GM19025 (cell line): ENCODE measurements at regions not wholly inside any gene's neighbourhood (a gene's known extent, or its start where the extent isn't known, plus 50 kb on each side); places are given as distances from the start of the nearest gene placed in this dataset.
"Not testable (repeated sequence)": the region's sequence is repeated elsewhere in the genome, so short reads cannot be mapped to it uniquely, and the experiment has no call there.

ENCODE experiments used
- ATAC-seq: cut with Tn5 transposase; IDR thresholded peaks from one replicate; pipeline ENCODE4 v1.9.1; 2021; ENCODE audit warnings: mild to moderate bottlenecking, low read depth, moderate library complexity; ENCODE audit not compliant: unreplicated experiment

DNA sequence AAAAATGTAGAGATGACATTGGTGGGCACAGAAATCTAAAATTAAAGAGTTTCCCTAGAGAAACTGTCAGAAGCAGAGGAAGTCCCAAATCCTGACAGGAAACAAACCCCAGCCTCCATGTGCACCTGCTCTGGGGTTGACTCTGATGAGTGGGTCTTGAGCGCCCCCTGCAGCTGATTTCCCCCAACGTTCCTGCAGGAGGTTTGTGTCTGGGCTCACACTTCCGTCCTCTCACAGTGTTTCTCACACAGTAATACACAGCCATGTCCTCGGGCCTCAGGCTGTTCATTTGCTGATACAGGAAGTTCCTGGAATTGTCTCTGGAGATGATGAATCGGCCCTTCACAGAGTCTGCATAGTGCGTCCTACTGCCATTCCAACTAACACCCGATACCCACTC, 670.1 kb downstream of the TMEM121 start:
- ATAC-seq = not testable (repeated sequence)

DNA sequence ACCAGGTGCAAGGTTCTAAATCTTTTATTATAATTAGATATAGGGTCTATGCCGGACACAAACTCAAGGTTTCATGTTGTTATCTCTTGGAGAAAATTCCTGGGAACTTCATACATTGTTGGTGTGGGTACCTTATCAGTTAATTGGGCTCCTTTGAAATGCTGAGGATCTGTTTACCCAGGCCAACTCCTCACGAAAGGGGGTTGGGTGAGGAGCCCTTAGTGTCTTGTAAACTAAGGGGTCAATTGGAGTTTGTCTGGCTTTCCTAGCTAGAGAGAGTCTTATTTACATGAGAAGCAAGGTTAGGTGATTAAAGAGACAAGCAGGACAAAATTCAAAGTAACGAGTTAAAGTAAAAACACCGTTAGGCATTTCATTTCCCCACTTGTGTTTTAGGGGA, 670.9 kb downstream of the TMEM121 start:
- ATAC-seq = not testable (repeated sequence)

DNA sequence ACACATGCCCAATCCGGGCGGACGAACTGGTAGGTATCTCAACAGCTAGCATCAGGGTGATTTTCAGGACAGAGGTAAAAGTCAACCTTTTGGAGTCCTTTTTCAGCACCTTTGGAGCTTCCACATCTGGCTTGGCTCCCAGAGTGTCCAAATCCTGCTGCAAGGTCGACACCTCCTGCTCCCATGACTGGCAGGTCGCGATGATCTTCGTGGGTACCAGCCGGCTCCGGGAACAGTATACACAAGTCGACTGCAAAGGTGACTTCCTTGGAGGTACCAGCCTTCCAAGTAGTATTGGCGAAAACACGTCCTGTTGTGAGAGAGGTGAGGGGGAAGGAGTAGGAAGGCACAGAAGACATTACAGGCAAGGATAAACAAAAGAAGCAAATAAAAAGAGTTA, 672.7 kb downstream of the TMEM121 start:
- no peak for ATAC-seq

DNA sequence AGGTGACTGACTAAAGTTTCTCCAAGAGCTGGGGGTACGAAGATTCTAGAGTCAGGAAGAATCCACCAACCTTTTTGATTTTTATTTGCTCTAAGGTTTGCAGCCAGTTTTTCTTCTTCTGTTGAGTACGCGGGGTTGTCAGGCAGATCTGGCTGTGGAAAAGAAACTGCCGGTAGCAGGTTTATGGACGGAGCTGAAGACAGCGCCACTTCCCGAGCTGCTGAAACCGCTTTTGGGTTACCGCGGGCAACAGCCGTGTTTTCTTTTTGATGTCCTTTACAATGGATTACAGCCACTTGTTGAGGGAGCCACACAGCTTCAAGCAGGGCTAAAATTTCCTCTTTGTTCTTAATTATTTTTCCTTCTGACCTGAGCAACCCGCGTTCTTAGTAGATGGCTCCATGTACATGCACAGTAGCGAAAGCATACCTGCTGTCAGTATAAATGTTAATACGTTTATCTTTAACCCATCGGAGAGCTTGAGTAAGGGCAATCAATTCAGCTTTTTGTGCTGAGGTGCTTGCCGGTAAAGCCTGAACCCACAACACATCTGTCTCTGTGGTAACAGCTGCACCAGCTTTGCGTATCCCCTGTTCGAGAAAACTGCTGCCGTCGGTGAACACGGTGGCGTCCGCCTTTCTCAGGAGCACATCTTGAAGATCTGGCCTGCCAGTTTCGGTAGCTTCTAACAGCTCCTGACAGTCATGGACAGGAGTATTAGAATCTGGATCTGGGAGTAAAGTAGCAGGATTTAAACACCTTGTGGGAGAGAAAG, 674.3 kb downstream of the TMEM121 start:
- ATAC-seq = no peak

DNA sequence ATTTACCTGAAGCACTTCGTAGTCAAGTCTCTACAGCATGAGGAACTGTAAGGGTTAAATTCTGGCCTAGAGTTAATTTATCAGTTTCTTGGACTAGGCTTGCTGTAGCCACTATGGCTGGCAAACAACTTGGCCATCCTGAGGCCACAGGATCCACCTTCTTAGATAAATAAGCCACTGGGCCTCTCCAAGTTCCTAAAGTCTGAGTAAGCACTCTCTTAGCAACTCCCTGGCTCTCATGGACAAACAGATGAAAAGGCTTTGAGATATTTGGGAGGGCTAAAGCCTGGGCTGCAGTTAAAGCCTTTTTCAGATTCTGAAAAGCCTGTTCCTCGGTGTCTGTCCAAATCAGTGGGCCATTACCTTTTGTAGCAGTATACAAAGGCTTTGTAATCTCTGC, 675.0 kb downstream of the TMEM121 start:
- ATAC-seq = no peak

- no peak for ATAC-seq
Observed at GRCh38 chr14:106203438-106203837, 677.1 kb downstream of the TMEM121 start.

DNA sequence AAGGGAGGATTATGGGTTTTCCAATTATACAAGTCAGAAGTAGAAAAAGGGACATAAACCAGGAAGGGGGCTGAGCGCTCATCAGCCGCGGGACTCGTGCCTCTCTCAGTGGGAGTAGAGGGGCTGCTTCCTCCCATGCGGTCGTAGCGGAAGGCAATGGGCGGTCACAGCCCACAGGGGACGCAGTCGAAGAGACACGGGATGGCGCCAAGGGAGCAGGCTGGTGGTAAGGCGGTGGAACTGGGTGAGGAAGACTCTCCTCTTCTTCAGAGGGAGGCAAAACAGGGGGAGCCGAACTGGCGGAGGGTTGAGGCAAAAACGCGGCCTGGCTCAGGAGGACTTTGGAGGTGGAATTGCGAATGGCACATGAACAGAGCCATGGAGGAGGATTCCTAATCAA, 677.7 kb downstream of the TMEM121 start:
- ATAC-seq = no peak

DNA sequence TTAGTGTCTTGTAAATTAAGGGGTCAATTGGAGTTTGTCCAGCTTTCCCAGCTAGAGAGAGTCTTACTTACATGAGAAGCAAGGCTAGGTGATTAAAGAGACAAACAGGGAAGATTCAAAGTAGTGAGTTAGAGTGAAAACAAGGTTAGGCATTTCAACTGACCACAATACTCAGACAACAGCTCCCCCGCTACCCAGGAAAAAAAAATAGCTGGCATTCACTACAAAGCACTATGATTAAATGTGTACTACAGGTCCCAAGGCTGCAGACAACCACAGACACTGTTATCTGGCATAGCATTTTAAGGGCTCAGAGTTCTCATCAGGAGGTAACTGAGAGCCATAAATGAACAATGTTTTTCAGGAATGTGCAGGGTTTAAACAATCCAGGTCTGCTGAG, 680.9 kb downstream of the TMEM121 start:
- no peak for ATAC-seq

GRCh38 chr14:106208794-106209193, 682.4 kb downstream of the TMEM121 start:
- ATAC-seq = no peak

- no peak for ATAC-seq
Observed at GRCh38 chr14:106209755-106210154, 683.4 kb downstream of the TMEM121 start.

- no peak for ATAC-seq
Observed at GRCh38 chr14:106210650-106211049, 684.3 kb downstream of the TMEM121 start.

DNA sequence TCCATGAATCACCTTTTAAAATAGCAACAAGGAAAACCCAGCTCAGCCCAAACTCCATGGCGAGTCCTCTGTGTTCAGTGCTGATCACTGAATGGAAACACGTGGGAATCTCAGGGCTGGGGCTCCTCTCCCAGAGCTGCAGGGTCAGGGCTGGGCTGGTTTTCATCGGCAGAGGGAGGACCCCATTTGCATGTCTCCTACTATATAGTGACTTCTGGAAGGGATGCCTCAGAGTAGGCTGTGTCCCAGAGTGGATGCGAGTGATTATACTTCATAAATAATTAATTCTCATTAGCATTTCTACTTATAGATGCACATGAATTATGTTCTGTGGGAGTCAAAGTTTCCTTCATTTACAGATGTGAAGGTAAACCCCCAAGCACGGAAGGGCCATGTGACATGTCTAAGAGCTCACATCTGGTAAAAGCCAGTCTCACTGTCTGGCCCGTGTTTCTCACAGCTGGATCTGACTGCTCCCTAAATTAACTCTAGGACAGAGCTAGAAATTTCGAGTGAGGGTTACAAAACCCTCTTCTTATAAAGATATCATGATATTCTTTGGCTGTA, 685.0 kb downstream of the TMEM121 start:
- no peak for ATAC-seq

GRCh38 chr14:106215229-106215628, 688.8 kb downstream of the TMEM121 start:
- no peak for ATAC-seq

DNA sequence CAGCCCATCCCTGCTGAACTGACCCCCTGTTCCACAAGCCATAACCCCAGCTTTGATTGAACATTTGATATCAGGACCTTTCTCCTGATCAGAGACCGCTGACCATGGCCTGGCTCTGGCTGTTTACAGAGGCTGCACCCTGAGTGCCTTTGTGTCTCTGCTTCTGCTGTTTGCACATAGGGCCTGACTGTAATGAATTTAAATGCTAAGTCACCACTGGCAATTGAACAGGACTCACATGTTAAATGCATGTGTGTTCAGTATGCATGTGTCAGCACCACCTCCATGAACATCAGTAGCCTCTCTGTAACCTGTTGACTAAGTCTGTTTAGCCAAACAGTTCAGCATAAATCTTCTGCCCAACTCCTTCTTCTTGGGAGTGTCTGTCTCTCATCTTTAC, 690.3 kb downstream of the TMEM121 start:
- no peak for ATAC-seq

DNA sequence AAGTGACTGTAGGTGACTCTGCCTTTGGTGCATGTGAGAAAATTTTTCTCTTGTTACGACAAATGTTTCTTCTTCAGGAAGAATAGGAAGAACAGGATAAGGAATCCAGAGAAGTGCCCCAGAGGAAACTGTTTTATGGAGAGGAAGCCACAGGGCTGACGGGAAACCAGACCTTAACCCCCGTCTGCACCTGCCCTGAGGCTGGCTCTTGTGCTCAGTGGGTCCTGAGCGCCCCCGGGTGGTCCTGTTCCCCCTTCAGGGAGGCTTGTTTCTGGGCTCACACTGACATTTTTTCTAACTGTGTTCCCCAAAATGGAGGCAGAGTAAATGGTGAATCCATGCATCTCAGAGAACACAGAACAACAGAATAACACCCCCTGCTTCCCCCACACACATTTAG, 691.8 kb downstream of the TMEM121 start:
- no peak for ATAC-seq

DNA sequence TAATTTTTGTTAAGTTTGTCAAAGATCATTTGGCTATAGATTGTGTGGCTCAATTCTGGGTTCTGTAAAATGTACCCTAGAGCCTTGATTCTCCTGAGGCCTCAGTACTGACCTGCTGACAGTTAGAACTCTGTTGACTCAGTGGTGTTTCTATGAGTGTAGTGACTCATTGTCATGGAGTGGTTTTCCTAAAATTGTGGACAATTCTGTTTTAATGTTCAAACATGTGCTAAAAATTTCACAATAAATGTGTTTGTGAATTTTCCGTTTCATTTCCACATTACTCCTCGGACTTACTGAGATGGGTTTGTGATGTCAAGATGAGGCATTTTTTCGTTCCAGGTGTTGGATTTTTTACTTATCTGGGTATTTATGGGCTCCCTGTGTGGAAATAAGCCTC, 695.9 kb downstream of the TMEM121 start:
- no peak for ATAC-seq

GRCh38 chr14:106222731-106223130, 696.3 kb downstream of the TMEM121 start:
- ATAC-seq = no peak

GRCh38 chr14:106227793-106228192, 701.4 kb downstream of the TMEM121 start:
- ATAC-seq = no peak

DNA sequence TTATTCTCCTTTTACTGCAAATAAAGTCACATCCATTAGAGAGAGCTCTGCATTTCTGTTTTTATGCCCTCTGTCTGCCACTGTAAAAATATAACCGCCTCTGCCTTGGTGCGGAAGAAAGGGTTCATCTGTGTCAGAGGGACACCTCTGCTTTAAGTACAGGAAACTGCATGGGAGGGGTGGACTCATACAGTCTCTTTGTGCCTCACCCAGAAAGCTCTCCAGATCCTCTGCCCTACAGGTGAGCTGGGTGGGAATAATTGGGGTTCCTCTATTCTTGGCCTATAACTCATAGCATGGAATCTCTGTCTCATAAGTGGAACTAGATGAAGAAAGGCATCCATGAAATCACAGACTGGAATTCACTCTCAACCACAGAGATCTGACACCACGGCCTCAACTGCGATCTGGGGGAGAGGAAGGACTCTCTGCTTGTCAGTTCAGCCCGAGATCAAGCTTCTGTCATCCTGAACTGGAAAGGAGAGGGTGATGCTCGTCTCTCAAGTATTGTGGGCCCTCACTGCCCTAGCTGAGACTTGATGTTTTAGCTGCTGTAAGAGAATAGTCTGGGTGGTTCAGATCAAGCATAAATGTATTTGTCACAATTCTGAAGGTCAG, 702.3 kb downstream of the TMEM121 start:
- no peak for ATAC-seq

DNA sequence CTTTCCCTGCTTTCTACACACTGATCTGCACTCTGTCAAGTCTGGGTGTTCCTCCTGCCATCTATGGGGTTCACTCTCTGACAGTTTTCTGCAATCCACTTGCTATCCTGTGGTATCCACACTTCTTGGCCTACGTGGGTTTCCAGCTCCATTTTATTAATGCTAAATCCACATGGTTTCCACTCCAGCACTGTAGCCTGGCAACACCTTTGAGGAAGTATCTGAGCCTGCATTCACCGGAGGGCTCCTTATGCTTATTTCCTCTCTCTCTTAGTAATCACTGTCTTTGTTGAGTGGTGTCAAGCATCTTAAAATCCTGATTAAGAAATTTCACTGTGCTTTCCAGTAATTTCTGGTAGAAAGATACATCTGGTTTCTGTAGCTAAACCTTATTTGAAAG, 703.7 kb downstream of the TMEM121 start:
- ATAC-seq = no peak

- not testable (repeated sequence) for ATAC-seq
Observed at GRCh38 chr14:106233191-106233590, 706.8 kb downstream of the TMEM121 start.
